ENCODE measurements at regions not wholly inside any gene's neighbourhood (a gene's known extent, or its start where the extent isn't known, plus 50 kb on each side); places are given as distances from the start of the nearest gene placed in this dataset.

- no peak for DNase-seq
Observed at GRCh38 chr4:35975617-35976355, 268.5 kb downstream of the ARAP2 start.

DNA sequence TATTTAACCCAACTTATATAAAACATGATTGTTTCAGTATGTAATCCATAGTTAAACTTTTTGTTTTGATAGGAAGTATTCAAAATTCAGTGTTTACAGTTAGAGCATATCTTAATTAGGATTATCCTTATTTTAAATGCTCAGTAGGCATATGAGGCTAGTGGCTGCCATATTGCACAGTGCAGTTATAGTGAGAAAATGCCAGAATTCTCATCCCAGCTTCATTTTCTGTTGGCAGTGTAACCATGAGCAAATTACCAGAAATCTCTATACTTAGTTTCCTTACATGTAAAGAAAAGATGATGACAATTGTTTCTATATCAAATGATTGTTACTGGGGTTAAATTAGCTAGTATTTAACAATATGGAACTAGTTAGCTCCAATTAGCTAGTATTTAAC is 265.8 kb downstream of the ARAP2 start:
- DNase-seq, result no peak

DNA sequence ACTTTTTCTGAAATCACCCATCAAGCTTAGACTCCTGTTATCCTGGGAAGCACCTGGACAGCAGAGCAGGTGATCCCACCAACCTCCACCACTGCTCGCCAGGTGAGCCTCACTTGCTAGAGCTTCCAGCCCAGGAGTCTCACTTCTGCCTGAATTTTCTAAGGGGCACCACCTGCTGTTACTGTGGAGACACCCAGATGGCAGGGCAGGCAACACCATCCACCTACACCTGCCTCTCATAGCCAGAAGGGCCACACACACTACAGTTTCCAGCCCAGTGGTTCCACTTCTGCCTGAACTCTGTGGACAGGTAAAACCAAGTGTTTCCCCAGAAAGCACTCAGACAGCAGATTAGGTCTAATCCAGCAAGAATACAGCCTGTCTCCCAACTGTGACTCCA is 262.0 kb downstream of the ARAP2 start:
- DNase-seq, result no peak

GRCh38 chr4:35986537-35986936 is 257.8 kb downstream of the ARAP2 start:
- no peak for DNase-seq

GRCh38 chr4:35993606-35994005 is 250.7 kb downstream of the ARAP2 start:
- DNase-seq, result no peak

DNA sequence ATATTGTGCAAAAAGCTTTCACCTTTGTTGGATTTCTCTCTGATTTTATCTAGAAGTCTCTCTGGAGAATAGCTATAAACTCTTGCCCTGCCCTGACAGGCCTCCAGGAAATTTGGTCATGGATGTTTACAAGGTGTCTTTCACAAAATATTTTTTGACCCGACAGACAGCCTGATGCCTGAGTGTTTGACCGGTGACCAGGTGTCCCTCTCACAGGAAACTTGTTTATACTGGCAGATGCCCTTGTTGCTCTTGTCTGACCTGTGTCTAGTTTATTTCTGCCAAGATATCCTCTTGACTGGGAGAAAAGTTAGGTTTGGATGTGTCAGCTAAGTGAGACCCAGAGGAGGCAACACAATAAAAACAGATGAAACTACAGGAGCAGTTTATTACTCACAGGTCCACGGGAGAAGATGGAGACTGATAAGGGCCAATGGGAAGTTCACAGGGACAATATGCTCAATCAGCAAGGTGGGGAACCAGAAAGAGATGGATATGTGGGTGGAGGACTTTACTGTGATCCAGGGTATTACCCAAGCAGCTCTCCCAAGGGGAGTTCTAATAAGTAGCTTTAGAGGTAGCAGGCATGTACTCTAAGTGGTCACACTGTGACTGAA is 243.3 kb downstream of the ARAP2 start:
- no peak for DNase-seq

GRCh38 chr4:36003051-36003450 is 241.3 kb downstream of the ARAP2 start:
- no peak for DNase-seq

DNA sequence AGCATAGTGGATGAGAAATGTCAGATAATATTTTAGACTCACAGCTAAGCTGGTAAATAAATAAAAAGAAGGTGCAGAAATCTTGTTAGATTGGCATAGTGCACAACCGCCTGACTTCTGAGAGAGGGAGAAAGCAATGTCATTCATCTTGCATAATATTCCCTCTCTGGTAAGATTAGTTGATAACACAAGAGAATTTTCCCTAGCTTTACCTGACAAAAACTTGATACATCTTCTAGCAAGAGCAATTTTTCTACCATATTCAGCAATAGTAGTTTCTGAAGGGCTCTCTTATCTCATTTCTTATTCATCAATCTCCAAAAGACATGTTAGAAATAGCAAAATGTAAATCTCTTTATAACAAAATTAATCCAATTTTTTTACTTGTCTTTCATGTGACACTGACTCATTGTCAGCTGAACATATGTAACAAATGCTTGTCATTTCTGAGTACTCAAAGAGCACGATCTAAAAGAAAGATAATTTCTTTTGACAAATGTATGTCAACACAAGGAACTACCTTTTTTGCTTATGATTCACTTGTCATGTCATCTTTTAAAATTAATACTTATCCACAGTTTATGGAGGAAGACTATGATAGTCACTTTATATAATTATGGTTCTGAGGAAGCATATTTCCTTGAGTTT is 240.0 kb downstream of the ARAP2 start:
- no peak for DNase-seq

DNA sequence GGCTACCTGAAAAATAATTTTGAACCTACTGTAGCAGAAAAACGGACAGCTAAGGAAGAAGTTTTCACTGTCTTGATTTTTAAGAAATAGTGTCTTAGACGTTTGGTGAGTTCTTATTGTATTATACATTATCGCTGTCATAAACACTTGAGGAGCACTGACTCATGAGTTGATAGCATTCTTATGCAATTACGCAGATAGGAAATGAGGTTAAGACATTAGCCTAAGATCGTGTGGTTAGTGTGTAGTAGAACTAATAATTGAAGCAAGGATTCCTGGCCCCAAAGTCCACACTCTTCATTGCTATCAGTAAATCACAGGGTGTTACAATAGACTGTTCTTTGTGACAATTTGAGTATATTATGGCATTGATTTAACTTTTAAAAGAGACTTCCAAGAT is 238.1 kb downstream of the ARAP2 start:
- DNase-seq, result no peak

DNA sequence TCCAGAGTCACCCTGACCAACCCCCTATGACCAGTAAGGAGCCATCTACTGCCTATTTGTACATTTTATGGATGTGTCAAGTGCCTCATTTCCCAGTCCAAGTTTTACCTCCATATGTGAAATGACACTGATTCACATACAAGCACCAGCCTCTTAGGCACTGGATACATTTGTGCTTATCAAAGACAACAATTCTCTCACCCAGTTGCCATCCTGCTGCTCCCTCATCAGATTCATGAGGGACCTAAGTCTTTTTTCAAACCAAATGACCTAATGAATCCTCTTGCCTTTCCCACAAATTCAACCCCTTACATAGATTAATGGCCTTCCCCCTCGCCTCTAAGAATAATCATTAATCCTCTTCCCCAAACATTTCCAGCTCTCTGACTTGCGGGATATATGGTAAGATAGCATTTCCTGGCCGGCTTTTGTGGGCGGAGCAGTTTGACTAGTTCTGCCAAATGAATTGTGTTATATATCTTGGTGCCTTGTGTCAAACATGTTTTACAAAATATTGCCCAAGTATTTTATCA is 233.9 kb downstream of the ARAP2 start:
- DNase-seq, result no peak

GRCh38 chr4:36011381-36011780 is 232.9 kb downstream of the ARAP2 start:
- DNase-seq, result no peak

DNA sequence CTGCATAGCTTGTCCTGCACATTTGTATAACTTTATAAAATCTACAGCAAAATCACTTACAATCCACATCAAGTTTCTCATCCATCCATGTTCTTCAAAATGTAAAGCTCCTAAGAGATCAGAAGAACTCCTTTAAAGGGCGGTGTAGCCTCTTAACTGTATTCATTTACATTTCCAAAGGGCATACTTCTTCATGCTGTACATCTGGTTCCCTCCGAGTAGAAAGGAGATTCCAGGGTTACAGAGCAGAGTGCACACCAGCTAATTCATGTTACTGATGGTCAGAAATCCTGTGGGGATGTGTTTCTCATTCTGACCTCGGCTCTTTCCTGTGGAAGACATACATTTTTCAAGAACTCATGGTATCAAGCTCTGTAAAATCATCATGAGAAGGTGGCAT is 231.8 kb downstream of the ARAP2 start:
- no peak for DNase-seq

DNA sequence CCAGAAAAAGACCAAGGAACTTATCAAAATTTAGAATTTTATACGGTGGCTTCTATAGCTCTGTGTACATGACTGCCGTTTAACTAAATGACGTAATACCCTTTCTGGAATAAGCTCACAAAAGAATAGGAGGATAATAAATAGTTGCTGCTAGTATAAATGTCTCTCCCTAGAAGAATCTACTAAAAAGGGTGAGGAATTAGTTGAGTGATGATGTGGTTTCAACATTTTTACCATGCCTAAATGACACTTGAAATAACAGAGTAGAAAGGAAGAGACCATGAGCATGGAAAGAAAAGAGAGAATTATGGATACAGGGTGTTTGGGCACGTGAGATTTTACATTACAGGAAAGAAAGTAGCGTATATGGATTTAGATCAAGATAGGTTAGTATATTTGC is 231.1 kb downstream of the ARAP2 start:
- DNase-seq, result no peak

All from NCI-H2029 treated with DMSO at 0.1 percent for 48 hours (cell line).